Ishikawa (cell line): ENCODE measurements at regions not wholly inside any gene's neighbourhood (a gene's known extent, or its start where the extent isn't known, plus 50 kb on each side); places are given as distances from the start of the nearest gene placed in this dataset.

Experiments
- CEBPB ChIP-seq: IDR thresholded peaks from 2 replicates; pipeline ENCODE4 v1.6.1; 2012
- CREB1 ChIP-seq: IDR thresholded peaks from 2 replicates; pipeline ENCODE4 v1.6.1; 2012; ENCODE audit warnings: low read depth
- EGR1 ChIP-seq: IDR thresholded peaks from 2 replicates; pipeline ENCODE4 v1.6.1; 2012
- EP300 ChIP-seq: IDR thresholded peaks from 2 replicates; pipeline ENCODE4 v1.6.1; 2012; ENCODE audit warnings: borderline replicate concordance
- FOXM1 ChIP-seq: IDR thresholded peaks from 2 replicates; pipeline ENCODE4 v1.6.1; 2012; ENCODE audit warnings: low read depth, borderline replicate concordance
- MAX ChIP-seq: IDR thresholded peaks from 2 replicates; pipeline ENCODE4 v1.6.1; 2012
- NFIC ChIP-seq: IDR thresholded peaks from 2 replicates; pipeline ENCODE4 v1.6.1; 2012
- RAD21 ChIP-seq: IDR thresholded peaks from 2 replicates; pipeline ENCODE4 v1.6.1; 2012; ENCODE audit warnings: low read depth
- REST ChIP-seq: IDR thresholded peaks from 2 replicates; pipeline ENCODE4 v1.6.1; 2012; ENCODE audit warnings: low read depth, mild to moderate bottlenecking
- TAF1 ChIP-seq: IDR thresholded peaks from 2 replicates; pipeline ENCODE4 v1.6.1; 2012; ENCODE audit warnings: low read depth, mild to moderate bottlenecking
- TEAD4 ChIP-seq: IDR thresholded peaks from 2 replicates; pipeline ENCODE4 v1.6.1; 2012
- USF1 ChIP-seq: IDR thresholded peaks from 2 replicates; pipeline ENCODE4 v1.6.1; 2012
- YY1 ChIP-seq: IDR thresholded peaks from 2 replicates; pipeline ENCODE4 v1.6.1; 2012; ENCODE audit warnings: low read depth
- ZBTB7A ChIP-seq: IDR thresholded peaks from 2 replicates; pipeline ENCODE4 v1.6.1; 2012; ENCODE audit warnings: low read depth

DNA sequence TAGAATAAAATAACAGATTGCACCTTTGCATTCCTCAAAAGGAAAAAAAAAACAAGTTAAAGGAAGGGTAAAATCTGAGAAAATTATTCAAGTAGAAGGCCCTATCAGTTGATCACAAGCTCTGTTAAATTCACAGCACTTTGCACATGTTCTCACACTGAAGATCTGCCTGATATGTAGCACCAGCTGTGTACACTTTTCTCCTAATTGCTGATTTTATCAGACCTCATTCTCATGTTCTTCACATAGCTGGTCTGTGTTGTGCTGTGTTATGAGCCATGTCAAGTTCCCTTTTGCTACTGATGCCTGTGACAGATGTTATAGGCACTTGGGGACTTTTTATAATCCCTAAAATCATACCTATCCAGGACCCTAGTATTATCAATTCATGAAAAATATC lies 390.4 kb upstream of the PRR16 start:
- TF ChIP-seq CREB1 = no peak
- no peak for TF ChIP-seq EP300
- TF ChIP-seq USF1 = no peak
- no peak for TF ChIP-seq TEAD4
- TF ChIP-seq REST = no peak
- TF ChIP-seq MAX = no peak
- TF ChIP-seq FOXM1 = no peak
- TF ChIP-seq NFIC = no peak
- TF ChIP-seq CEBPB = no peak
- TF ChIP-seq TAF1 = no peak
- no peak for TF ChIP-seq RAD21
- no peak for TF ChIP-seq YY1
- TF ChIP-seq ZBTB7A = no peak
- TF ChIP-seq EGR1 = no peak
